ENCODE measurements at regions not wholly inside any gene's neighbourhood (a gene's known extent, or its start where the extent isn't known, plus 50 kb on each side); places are given as distances from the start of the nearest gene placed in this dataset.

DNA sequence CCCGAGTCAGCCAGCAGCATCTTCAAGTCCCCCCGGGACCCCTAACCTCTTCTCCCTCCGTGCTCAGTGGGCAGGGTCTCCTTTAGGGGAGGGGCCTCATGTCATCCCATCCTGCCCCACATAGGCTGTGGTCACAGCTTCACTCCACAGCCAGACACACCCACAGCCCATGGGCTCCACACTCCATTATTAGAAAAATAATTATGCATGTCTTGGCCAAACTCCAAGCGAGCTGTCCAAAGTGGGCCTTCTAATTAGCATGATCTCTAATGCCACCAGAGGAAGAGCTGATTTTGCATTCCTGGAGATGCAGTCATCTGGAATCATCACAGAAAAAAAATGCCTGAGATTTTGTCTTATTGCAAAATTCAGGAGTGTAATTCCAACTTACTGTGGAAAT is 418.2 kb downstream of the IRX2 start:
- no peak for TF ChIP-seq RBBP5 (IDR thresholded peaks at IDR 0.05; ENCODE audit: borderline replicate concordance, low read depth, low read length)
- TF ChIP-seq HDAC2 (IDR thresholded peaks at IDR 0.05; ENCODE audit: borderline replicate concordance in 1 of 2, low read depth in 2 of 2, low read length in 2 of 2), result no peak
- TF ChIP-seq, protein P1, sequence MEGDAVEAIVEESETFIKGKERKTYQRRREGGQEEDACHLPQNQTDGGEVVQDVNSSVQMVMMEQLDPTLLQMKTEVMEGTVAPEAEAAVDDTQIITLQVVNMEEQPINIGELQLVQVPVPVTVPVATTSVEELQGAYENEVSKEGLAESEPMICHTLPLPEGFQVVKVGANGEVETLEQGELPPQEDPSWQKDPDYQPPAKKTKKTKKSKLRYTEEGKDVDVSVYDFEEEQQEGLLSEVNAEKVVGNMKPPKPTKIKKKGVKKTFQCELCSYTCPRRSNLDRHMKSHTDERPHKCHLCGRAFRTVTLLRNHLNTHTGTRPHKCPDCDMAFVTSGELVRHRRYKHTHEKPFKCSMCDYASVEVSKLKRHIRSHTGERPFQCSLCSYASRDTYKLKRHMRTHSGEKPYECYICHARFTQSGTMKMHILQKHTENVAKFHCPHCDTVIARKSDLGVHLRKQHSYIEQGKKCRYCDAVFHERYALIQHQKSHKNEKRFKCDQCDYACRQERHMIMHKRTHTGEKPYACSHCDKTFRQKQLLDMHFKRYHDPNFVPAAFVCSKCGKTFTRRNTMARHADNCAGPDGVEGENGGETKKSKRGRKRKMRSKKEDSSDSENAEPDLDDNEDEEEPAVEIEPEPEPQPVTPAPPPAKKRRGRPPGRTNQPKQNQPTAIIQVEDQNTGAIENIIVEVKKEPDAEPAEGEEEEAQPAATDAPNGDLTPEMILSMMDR (IDR thresholded peaks at IDR 0.05; ENCODE audit: control extremely low read depth in 1 of 3, insufficient read depth in 1 of 3, low read depth in 1 of 3, low read length in 3 of 3), result no peak
- no peak for TF ChIP-seq POLR2A (IDR thresholded peaks at IDR 0.05; ENCODE audit: control extremely low read depth in 1 of 2, low read depth in 2 of 2, low read length in 2 of 2)
- no peak for TF ChIP-seq SIRT6 (IDR thresholded peaks at IDR 0.05; ENCODE audit: low read length)
- no peak for TF ChIP-seq BRCA1 (IDR thresholded peaks at IDR 0.05; ENCODE audit: low read depth, low read length)
- no peak for TF ChIP-seq KDM1A (IDR thresholded peaks at IDR 0.05; ENCODE audit: borderline replicate concordance, low read length)
- no peak for TF ChIP-seq POLR2AphosphoS5 (IDR thresholded peaks at IDR 0.05; ENCODE audit: low read depth, low read length)
- no peak for TF ChIP-seq MAFK (IDR thresholded peaks at IDR 0.05; ENCODE audit: low read depth, low read length)
- TF ChIP-seq EP300 (IDR thresholded peaks at IDR 0.05; ENCODE audit: borderline replicate concordance in 1 of 2, low read depth in 2 of 2, low read length in 2 of 2), result no peak
- TF ChIP-seq CREB1 (IDR thresholded peaks at IDR 0.05), result no peak
- no peak for TF ChIP-seq RXRA (IDR thresholded peaks at IDR 0.05; ENCODE audit: insufficient read depth, low read depth, low read length)

All from H1 (cell line).